HCT116 (cell line): ENCODE measurements at regions not wholly inside any gene's neighbourhood (a gene's known extent, or its start where the extent isn't known, plus 50 kb on each side); places are given as distances from the start of the nearest gene placed in this dataset.
"Not testable (repeated sequence)": the region's sequence is repeated elsewhere in the genome, so short reads cannot be mapped to it uniquely, and the experiment has no call there.

Experiments
- ATAC-seq: fragments of 200-7000 bp; cut with Tn5 transposase; 2 replicates; pipeline ENCODE4 v1.9.1; 2020; ENCODE audit warnings: mild to moderate bottlenecking, moderate library complexity
- BruUV-seq: library from RNA; stranded (reverse); fragments of 400-500 nt; replicated peaks from 2 replicates; lab custom pipeline; 2021; lab: Mats Ljungman, UMichigan
- CTCF ChIA-PET: fragments of 300-600 bp; sonication (Branson Sonifier 250); formaldehyde crosslinking; loops from one replicate; lab custom pipeline; 2021; ENCODE audit warnings: antibody characterized with exemption; lab: Charles Lee
- POLR2A ChIA-PET: fragments of 300-600, 350-600 bp; sonication (Branson Sonifier 250); formaldehyde crosslinking; loops from one replicate; lab custom pipeline; 2021; ENCODE audit warnings: antibody characterized with exemption; lab: Charles Lee
- RAD21 ChIA-PET, 2 experiments: fragments of 300-600 bp; sonication (Branson Sonifier 250); formaldehyde crosslinking; loops; one replicate each; lab custom pipeline; 2023; ENCODE audit warnings: low total read pairs in 2 of 2; ENCODE audit not compliant: uncharacterized antibody in 2 of 2, unreplicated experiment in 2 of 2, low non-redundant PET in 1 of 2; lab: Charles Lee
- DNase-seq: peaks from one replicate; pipeline ENCODE4 v3.0.0-alpha.2; 2010; ENCODE audit warnings: low read depth, low spot score
- H2AFZ ChIP-seq: fragments of 200-600 bp; shearing (Covaris generic), sonication (generic); 2 replicates; pipeline ENCODE4 v1.6.1; 2017; ENCODE audit warnings: low read depth, mixed run types, mixed read lengths, antibody characterized with exemption, low read length; ENCODE audit not compliant: poor library complexity, severe bottlenecking
- H3K27ac ChIP-seq: 2 replicates; pipeline ENCODE4 v1.5.1; 2012; ENCODE audit warnings: low read depth, low read length
- H3K27me3 ChIP-seq: fragments of 200-600 bp; sonication (generic); 2 replicates; pipeline ENCODE4 v1.6.1; 2016; ENCODE audit warnings: mixed run types, low read length, mixed read lengths; ENCODE audit not compliant: insufficient read depth
- H3K36me3 ChIP-seq, 2 experiments: fragments of 200-500 bp in 1 of 2; fragments of 200-600 bp in 1 of 2; sonication (Bioruptor generic) in 1 of 2; sonication (generic) in 1 of 2; 2 replicates each; pipeline versions ENCODE4 v1.5.1 to v1.6.1; 2014 to 2016; ENCODE audit warnings: low read length in 2 of 2, inconsistent platforms in 1 of 2, mixed read lengths in 1 of 2, mixed run types in 1 of 2; ENCODE audit not compliant: insufficient read depth in 2 of 2, control insufficient read depth in 1 of 2
- H3K4me1 ChIP-seq, 2 experiments: fragments of 200-600 bp in 1 of 2; sonication (generic) in 1 of 2; 2 replicates each; pipeline versions ENCODE4 v1.5.1 to v1.6.1; 2012 to 2017; ENCODE audit warnings: low read length in 2 of 2, inconsistent platforms in 1 of 2, mild to moderate bottlenecking in 1 of 2, mixed read lengths in 1 of 2, mixed run types in 1 of 2, moderate library complexity in 1 of 2; ENCODE audit not compliant: insufficient read depth in 2 of 2, control insufficient read depth in 1 of 2
- H3K4me2 ChIP-seq: fragments of 200-600 bp; sonication (generic); 2 replicates; pipeline ENCODE4 v1.6.1; 2017; ENCODE audit warnings: mixed run types, low read length, mixed read lengths
- H3K4me3 ChIP-seq, 2 experiments: fragments of 200-600 bp in 1 of 2; sonication (generic) in 1 of 2; replicated peaks in 1 of 2; 2 replicates each; pipeline ENCODE4 v1.5.1; 2011 to 2016; ENCODE audit warnings: low read length in 2 of 2, control low read depth in 1 of 2, low read depth in 1 of 2, mild to moderate bottlenecking in 1 of 2, mixed read lengths in 1 of 2, mixed run types in 1 of 2
- H3K79me2 ChIP-seq: fragments of 200-600 bp; sonication (generic); 2 replicates; pipeline ENCODE4 v1.6.1; 2017; ENCODE audit warnings: mild to moderate bottlenecking, mixed run types, low read length, moderate library complexity, mixed read lengths; ENCODE audit not compliant: insufficient read depth
- H3K9ac ChIP-seq: fragments of 200-600 bp; sonication (generic); 2 replicates; pipeline ENCODE4 v1.6.1; 2016; ENCODE audit warnings: low read length, mixed read lengths
- H3K9me2 ChIP-seq: fragments of 200-600 bp; sonication (generic), shearing (Covaris generic); 2 replicates; pipeline ENCODE4 v1.6.1; 2017; ENCODE audit warnings: mixed run types, mild to moderate bottlenecking, moderate library complexity; ENCODE audit not compliant: insufficient read depth
- H3K9me3 ChIP-seq, 2 experiments: fragments of 200-500 bp in 1 of 2; fragments of 200-600 bp in 1 of 2; sonication (Bioruptor generic) in 1 of 2; sonication (generic) in 1 of 2; 2 replicates each; pipeline ENCODE4 v1.6.1; 2014 to 2017; ENCODE audit warnings: low read length in 2 of 2, mixed read lengths in 2 of 2, inconsistent platforms in 1 of 2, low read depth in 1 of 2, mild to moderate bottlenecking in 1 of 2, mixed run types in 1 of 2, moderate library complexity in 1 of 2; ENCODE audit not compliant: control insufficient read depth in 1 of 2, insufficient read depth in 1 of 2
- H4K20me1 ChIP-seq: fragments of 200-600 bp; sonication (generic), shearing (Covaris generic); 2 replicates; pipeline ENCODE4 v1.6.1; 2017; ENCODE audit warnings: mixed run types, mild to moderate bottlenecking, moderate library complexity; ENCODE audit not compliant: insufficient read depth
- CBX3 ChIP-seq: IDR thresholded peaks from 2 replicates; pipeline ENCODE4 v1.6.1; 2012; ENCODE audit warnings: low read depth
- CEBPB ChIP-seq: IDR thresholded peaks from 2 replicates; pipeline ENCODE4 v1.6.1; 2012; ENCODE audit warnings: low read depth
- ELF1 ChIP-seq: IDR thresholded peaks from 2 replicates; pipeline ENCODE4 v1.6.1; 2012; ENCODE audit warnings: low read depth, borderline replicate concordance
- JUND ChIP-seq: IDR thresholded peaks from 2 replicates; pipeline ENCODE4 v1.6.1; 2012
- POLR2AphosphoS5 ChIP-seq: IDR thresholded peaks from 2 replicates; pipeline ENCODE4 v1.6.1; 2011; ENCODE audit warnings: mild to moderate bottlenecking, low read depth, low read length, moderate library complexity
- SP1 ChIP-seq: IDR thresholded peaks from 2 replicates; pipeline ENCODE4 v1.6.1; 2012; ENCODE audit warnings: low read depth
- SRF ChIP-seq: IDR thresholded peaks from 2 replicates; pipeline ENCODE4 v1.6.1; 2012; ENCODE audit warnings: low read depth
- TCF7L2 ChIP-seq: IDR thresholded peaks from 2 replicates; pipeline ENCODE4 v1.7.0; 2011; ENCODE audit warnings: borderline replicate concordance, inconsistent platforms; ENCODE audit not compliant: insufficient read depth, insufficient read length; ENCODE audit errors: extremely low read depth
- intact Hi-C: fragments of 100-400 bp; cut with micrococcal nuclease; formaldehyde crosslinking; loops from 2 replicates; pipeline ENCODE4 v1.10.0; 2022
- TF ChIP-seq, protein P1 (sequence below), 3 experiments: fragments of 200-600 bp in 1 of 3; sonication (generic) in 1 of 3; IDR thresholded peaks in 2 of 3; conservative IDR thresholded peaks in 1 of 3; 2 replicates each; pipeline ENCODE4 v1.5.1; 2012 to 2017; ENCODE audit warnings: low read depth in 2 of 3, low read length in 2 of 3, antibody characterized with exemption in 1 of 3, borderline replicate concordance in 1 of 3, control low read depth in 1 of 3, mild to moderate bottlenecking in 1 of 3, mixed read lengths in 1 of 3, mixed run types in 1 of 3, moderate library complexity in 1 of 3; ENCODE audit not compliant: insufficient read depth in 1 of 3
- TF ChIP-seq, protein P2 (sequence below): IDR thresholded peaks from 2 replicates; pipeline ENCODE4 v1.6.1; 2012; ENCODE audit warnings: low read depth

- intact Hi-C loops, result loop anchor here (2.0 kb wide), 1 partner anchor 200 kb away; no protein-coding TSS in a partner anchor
- RAD21 ChIA-PET, result no interaction called here
- Histone ChIP-seq H3K9me3 (no peaks in the 10 kb centered on the region), H4K20me1 (no peaks in the 10 kb centered on the region), H3K79me2 (no peaks in the 10 kb centered on the region), H3K9ac (no peak overlapping the region), H3K4me3 (no peak overlapping the region), H3K4me1 (no peaks in the 10 kb centered on the region), H2AFZ (no peak overlapping the region), H3K27ac (no peak overlapping the region), H3K9me2 (no peaks in the 10 kb centered on the region), H3K4me2 (no peak overlapping the region), H3K36me3 (no peaks in the 10 kb centered on the region), H3K27me3 (no peaks in the 10 kb centered on the region)
- no TSS peak for BruUV-seq
- CTCF ChIA-PET, result no interaction called here
- no peak for ATAC-seq
- DNase-seq, result no peak
- no peak for TF ChIP-seq SP1
- TF ChIP-seq CBX3, result no peak
- TF ChIP-seq, protein P1, sequence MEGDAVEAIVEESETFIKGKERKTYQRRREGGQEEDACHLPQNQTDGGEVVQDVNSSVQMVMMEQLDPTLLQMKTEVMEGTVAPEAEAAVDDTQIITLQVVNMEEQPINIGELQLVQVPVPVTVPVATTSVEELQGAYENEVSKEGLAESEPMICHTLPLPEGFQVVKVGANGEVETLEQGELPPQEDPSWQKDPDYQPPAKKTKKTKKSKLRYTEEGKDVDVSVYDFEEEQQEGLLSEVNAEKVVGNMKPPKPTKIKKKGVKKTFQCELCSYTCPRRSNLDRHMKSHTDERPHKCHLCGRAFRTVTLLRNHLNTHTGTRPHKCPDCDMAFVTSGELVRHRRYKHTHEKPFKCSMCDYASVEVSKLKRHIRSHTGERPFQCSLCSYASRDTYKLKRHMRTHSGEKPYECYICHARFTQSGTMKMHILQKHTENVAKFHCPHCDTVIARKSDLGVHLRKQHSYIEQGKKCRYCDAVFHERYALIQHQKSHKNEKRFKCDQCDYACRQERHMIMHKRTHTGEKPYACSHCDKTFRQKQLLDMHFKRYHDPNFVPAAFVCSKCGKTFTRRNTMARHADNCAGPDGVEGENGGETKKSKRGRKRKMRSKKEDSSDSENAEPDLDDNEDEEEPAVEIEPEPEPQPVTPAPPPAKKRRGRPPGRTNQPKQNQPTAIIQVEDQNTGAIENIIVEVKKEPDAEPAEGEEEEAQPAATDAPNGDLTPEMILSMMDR (IDR thresholded peaks at IDR 0.05 in 2 of 3, conservative IDR thresholded peaks at IDR 0.05 in 1 of 3; ENCODE audit: borderline replicate concordance in 1 of 3, insufficient read depth in 1 of 3, low read depth in 2 of 3, low read length in 2 of 3), result no peak
- no peak for TF ChIP-seq TCF7L2
- no peak for TF ChIP-seq CEBPB
- no peak for TF ChIP-seq SRF
- TF ChIP-seq, protein P2, sequence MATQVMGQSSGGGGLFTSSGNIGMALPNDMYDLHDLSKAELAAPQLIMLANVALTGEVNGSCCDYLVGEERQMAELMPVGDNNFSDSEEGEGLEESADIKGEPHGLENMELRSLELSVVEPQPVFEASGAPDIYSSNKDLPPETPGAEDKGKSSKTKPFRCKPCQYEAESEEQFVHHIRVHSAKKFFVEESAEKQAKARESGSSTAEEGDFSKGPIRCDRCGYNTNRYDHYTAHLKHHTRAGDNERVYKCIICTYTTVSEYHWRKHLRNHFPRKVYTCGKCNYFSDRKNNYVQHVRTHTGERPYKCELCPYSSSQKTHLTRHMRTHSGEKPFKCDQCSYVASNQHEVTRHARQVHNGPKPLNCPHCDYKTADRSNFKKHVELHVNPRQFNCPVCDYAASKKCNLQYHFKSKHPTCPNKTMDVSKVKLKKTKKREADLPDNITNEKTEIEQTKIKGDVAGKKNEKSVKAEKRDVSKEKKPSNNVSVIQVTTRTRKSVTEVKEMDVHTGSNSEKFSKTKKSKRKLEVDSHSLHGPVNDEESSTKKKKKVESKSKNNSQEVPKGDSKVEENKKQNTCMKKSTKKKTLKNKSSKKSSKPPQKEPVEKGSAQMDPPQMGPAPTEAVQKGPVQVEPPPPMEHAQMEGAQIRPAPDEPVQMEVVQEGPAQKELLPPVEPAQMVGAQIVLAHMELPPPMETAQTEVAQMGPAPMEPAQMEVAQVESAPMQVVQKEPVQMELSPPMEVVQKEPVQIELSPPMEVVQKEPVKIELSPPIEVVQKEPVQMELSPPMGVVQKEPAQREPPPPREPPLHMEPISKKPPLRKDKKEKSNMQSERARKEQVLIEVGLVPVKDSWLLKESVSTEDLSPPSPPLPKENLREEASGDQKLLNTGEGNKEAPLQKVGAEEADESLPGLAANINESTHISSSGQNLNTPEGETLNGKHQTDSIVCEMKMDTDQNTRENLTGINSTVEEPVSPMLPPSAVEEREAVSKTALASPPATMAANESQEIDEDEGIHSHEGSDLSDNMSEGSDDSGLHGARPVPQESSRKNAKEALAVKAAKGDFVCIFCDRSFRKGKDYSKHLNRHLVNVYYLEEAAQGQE, result no peak
- TF ChIP-seq POLR2AphosphoS5, result no peak
- TF ChIP-seq ELF1, result no peak
- no peak for TF ChIP-seq JUND
- POLR2A ChIA-PET, result no interaction called here
These were observed 329.6 kb upstream of the SEMA3C start for GRCh38 chr7:81248420-81248819.

GRCh38 chr7:81247364-81247763 lies 328.5 kb upstream of the SEMA3C start:
- POLR2A ChIA-PET, intact Hi-C loops, H3K9me3 ChIP-seq, H3K27me3 ChIP-seq, CTCF ChIA-PET, BruUV-seq, H3K4me3 ChIP-seq, DNase-seq, H3K9ac ChIP-seq, H3K9me2 ChIP-seq, H3K36me3 ChIP-seq, H3K27ac ChIP-seq, H3K79me2 ChIP-seq, RAD21 ChIA-PET, H4K20me1 ChIP-seq, H2AFZ ChIP-seq, H3K4me2 ChIP-seq, ATAC-seq, H3K4me1 ChIP-seq: not testable (repeated sequence)
